ENCODE measurements at regions not wholly inside any gene's neighbourhood (a gene's known extent, or its start where the extent isn't known, plus 50 kb on each side); places are given as distances from the start of the nearest gene placed in this dataset.

DNA sequence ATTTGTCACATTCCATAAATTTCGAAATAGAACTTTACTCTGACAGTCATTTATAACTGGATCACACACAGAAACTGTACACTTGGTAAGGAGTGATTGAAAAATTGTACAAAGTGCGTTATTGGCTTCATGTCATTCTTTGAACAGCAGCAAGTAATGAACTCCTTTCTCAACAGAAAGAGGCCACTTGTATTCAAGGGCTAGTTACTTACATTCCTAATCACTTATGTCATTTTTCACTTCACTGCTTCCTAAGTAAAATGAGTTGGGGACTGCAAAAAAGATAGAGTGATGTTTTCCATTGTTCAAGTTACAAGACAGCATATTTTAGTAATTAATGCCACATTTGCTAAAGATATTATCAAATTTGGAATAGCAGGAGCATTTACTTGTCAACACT lies 893.2 kb downstream of the DTWD2 start:
- TF ChIP-seq, protein P1, sequence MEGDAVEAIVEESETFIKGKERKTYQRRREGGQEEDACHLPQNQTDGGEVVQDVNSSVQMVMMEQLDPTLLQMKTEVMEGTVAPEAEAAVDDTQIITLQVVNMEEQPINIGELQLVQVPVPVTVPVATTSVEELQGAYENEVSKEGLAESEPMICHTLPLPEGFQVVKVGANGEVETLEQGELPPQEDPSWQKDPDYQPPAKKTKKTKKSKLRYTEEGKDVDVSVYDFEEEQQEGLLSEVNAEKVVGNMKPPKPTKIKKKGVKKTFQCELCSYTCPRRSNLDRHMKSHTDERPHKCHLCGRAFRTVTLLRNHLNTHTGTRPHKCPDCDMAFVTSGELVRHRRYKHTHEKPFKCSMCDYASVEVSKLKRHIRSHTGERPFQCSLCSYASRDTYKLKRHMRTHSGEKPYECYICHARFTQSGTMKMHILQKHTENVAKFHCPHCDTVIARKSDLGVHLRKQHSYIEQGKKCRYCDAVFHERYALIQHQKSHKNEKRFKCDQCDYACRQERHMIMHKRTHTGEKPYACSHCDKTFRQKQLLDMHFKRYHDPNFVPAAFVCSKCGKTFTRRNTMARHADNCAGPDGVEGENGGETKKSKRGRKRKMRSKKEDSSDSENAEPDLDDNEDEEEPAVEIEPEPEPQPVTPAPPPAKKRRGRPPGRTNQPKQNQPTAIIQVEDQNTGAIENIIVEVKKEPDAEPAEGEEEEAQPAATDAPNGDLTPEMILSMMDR (IDR thresholded peaks at IDR 0.05; ENCODE audit: extremely low read depth in 1 of 2, insufficient read depth in 1 of 2, low read depth in 1 of 2, low read length in 2 of 2): no peak
- no peak for TF ChIP-seq JUN (IDR thresholded peaks at IDR 0.05; ENCODE audit: borderline replicate concordance, insufficient read depth, insufficient read length, low read depth)
- no peak for TF ChIP-seq POLR2A (IDR thresholded peaks at IDR 0.05; ENCODE audit: low read depth, low read length)
